ENCODE measurements at regions not wholly inside any gene's neighbourhood (a gene's known extent, or its start where the extent isn't known, plus 50 kb on each side); places are given as distances from the start of the nearest gene placed in this dataset.
"Not testable (repeated sequence)": the region's sequence is repeated elsewhere in the genome, so short reads cannot be mapped to it uniquely, and the experiment has no call there.

DNA sequence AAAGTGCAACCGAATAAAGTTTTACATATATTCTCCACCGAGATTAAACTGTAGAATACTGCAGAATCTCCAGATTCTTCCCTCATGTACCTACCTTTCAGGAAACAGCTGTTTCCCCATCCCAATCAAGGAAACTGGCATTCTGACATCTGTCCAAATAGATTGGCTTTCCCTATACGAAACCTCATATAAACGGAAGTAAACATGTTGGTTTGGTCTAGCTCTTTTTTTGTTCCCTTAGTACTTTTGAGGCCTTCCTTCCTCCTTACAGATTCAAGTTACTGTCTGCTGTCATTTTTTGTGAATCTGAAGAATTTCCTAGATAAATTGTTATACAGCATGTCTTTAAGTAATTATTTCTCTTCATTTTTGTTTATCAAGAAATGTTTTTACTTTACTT, 554.6 kb downstream of the RPIA start:
- TF ChIP-seq, protein P1, sequence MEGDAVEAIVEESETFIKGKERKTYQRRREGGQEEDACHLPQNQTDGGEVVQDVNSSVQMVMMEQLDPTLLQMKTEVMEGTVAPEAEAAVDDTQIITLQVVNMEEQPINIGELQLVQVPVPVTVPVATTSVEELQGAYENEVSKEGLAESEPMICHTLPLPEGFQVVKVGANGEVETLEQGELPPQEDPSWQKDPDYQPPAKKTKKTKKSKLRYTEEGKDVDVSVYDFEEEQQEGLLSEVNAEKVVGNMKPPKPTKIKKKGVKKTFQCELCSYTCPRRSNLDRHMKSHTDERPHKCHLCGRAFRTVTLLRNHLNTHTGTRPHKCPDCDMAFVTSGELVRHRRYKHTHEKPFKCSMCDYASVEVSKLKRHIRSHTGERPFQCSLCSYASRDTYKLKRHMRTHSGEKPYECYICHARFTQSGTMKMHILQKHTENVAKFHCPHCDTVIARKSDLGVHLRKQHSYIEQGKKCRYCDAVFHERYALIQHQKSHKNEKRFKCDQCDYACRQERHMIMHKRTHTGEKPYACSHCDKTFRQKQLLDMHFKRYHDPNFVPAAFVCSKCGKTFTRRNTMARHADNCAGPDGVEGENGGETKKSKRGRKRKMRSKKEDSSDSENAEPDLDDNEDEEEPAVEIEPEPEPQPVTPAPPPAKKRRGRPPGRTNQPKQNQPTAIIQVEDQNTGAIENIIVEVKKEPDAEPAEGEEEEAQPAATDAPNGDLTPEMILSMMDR (IDR thresholded peaks at IDR 0.05): not testable (repeated sequence)
- not testable (repeated sequence) for TF ChIP-seq POLR2A (IDR thresholded peaks at IDR 0.05; ENCODE audit: low read depth); EP300 (IDR thresholded peaks at IDR 0.05); POLR2AphosphoS5 (IDR thresholded peaks at IDR 0.05)
